Endothelial cell of umbilical vein (primary cell): ENCODE measurements at regions not wholly inside any gene's neighbourhood (a gene's known extent, or its start where the extent isn't known, plus 50 kb on each side); places are given as distances from the start of the nearest gene placed in this dataset.

Experiments
- BruUV-seq: library from RNA; stranded (reverse); fragments of 400-500 nt; replicated peaks from 2 replicates; lab custom pipeline; 2021; lab: Mats Ljungman, UMichigan
- CTCF ChIA-PET: fragments of 300-600, 350-600 bp; sonication (Branson Sonifier 250); formaldehyde crosslinking; loops from one replicate; lab custom pipeline; 2021; ENCODE audit warnings: antibody characterized with exemption, inconsistent platforms; lab: Charles Lee
- POLR2A ChIA-PET: fragments of 300-600, 350-600 bp; sonication (Branson Sonifier 250); formaldehyde crosslinking; loops from one replicate; lab custom pipeline; 2021; ENCODE audit warnings: antibody characterized with exemption, inconsistent platforms; lab: Charles Lee
- DNase-seq: peaks from one replicate; pipeline ENCODE4 v3.0.0-alpha.2; 2011; ENCODE audit warnings: low read depth, low spot score
- FAIRE-seq: peaks from 2 replicates; lab custom pipeline; 2011; peaks lifted over from hg19 to GRCh38; lab: Jason Lieb, UNC
- H2AFZ ChIP-seq: 2 replicates; pipeline ENCODE4 v1.6.0; 2012; ENCODE audit warnings: low read depth, low read length, control low read depth, inconsistent platforms
- H3K27ac ChIP-seq: 2 replicates; pipeline ENCODE4 v1.5.1; 2011; ENCODE audit warnings: low read depth, mild to moderate bottlenecking, control low read depth, low read length, moderate library complexity; ENCODE audit not compliant: insufficient read depth
- H3K27me3 ChIP-seq, 2 experiments: 2 replicates each; pipeline versions ENCODE4 v1.6.0 to v1.6.1; 2011; ENCODE audit warnings: low read length in 2 of 2, mixed read lengths in 1 of 2; ENCODE audit not compliant: control insufficient read depth in 2 of 2, insufficient read depth in 2 of 2
- H3K36me3 ChIP-seq, 2 experiments: 2 replicates in 1 of 2; 3 replicates in 1 of 2; pipeline ENCODE4 v1.5.1; 2011; ENCODE audit warnings: low read length in 2 of 2, mild to moderate bottlenecking in 1 of 2, moderate library complexity in 1 of 2; ENCODE audit not compliant: control insufficient read depth in 2 of 2, insufficient read depth in 2 of 2; ENCODE audit errors: extremely low read depth in 1 of 2
- H3K4me1 ChIP-seq: 3 replicates; pipeline ENCODE4 v1.5.1; 2011; ENCODE audit warnings: mild to moderate bottlenecking, low read length; ENCODE audit not compliant: control insufficient read depth, insufficient read depth; ENCODE audit errors: extremely low read depth
- H3K4me2 ChIP-seq: 2 replicates; pipeline ENCODE4 v1.6.1; 2011; ENCODE audit warnings: low read length, control low read depth, mixed read lengths; ENCODE audit not compliant: insufficient read depth
- H3K4me3 ChIP-seq, 3 experiments: fragments of 200-600 bp in 1 of 3; sonication (generic), shearing (Covaris generic) in 1 of 3; replicated peaks in 1 of 3; 2 replicates each; pipeline ENCODE4 v1.5.1; 2011 to 2016; ENCODE audit warnings: control low read depth in 3 of 3, low read length in 3 of 3, mild to moderate bottlenecking in 2 of 3, inconsistent platforms in 1 of 3, low read depth in 1 of 3, moderate library complexity in 1 of 3; ENCODE audit not compliant: insufficient read depth in 1 of 3
- H3K79me2 ChIP-seq: 2 replicates; pipeline ENCODE4 v1.6.0; 2012; ENCODE audit warnings: low read length, inconsistent platforms; ENCODE audit not compliant: control insufficient read depth, insufficient read depth
- H3K9ac ChIP-seq: replicated peaks from 2 replicates; pipeline ENCODE3; 2011; ENCODE audit warnings: low read length, control low read depth; ENCODE audit not compliant: insufficient read depth; ENCODE audit errors: extremely low read depth
- H3K9me1 ChIP-seq: replicated peaks from 3 replicates; pipeline ENCODE4 v1.6.0; 2011; ENCODE audit warnings: mild to moderate bottlenecking, low read length; ENCODE audit not compliant: control insufficient read depth, insufficient read depth; ENCODE audit errors: extremely low read depth
- H3K9me3 ChIP-seq: replicated peaks from 2 replicates; pipeline ENCODE4 v1.5.1; 2012; ENCODE audit warnings: low read length, inconsistent platforms; ENCODE audit not compliant: control insufficient read depth, insufficient read depth
- H4K20me1 ChIP-seq: replicated peaks from 2 replicates; pipeline ENCODE3; 2011; ENCODE audit warnings: mild to moderate bottlenecking, low read length; ENCODE audit not compliant: control insufficient read depth, insufficient read depth; ENCODE audit errors: extremely low read depth
- CTCF ChIP-seq, 2 donors: IDR thresholded peaks; 1 replicate in 1 of 2; 2 replicates in 1 of 2; pipeline ENCODE4 v1.5.1; 2011; ENCODE audit warnings: low read length in 2 of 2, mild to moderate bottlenecking in 2 of 2, moderate library complexity in 2 of 2, control low read depth in 1 of 2, inconsistent platforms in 1 of 2, low read depth in 1 of 2; ENCODE audit not compliant: insufficient read depth in 1 of 2; ENCODE audit errors: extremely low read depth in 1 of 2
- EZH2 ChIP-seq: IDR thresholded peaks from 2 replicates; pipeline ENCODE4 v1.6.1; 2012; ENCODE audit warnings: borderline replicate concordance, low read depth, mild to moderate bottlenecking, moderate library complexity, low read length, inconsistent platforms; ENCODE audit not compliant: severe bottlenecking
- FOS ChIP-seq: IDR thresholded peaks from 2 replicates; pipeline ENCODE4 v1.6.1; 2011; ENCODE audit warnings: mild to moderate bottlenecking, low read length, moderate library complexity, borderline replicate concordance; ENCODE audit not compliant: insufficient read depth
- JUN ChIP-seq: IDR thresholded peaks from 2 replicates; pipeline ENCODE4 v1.6.1; 2011; ENCODE audit warnings: borderline replicate concordance, low read depth; ENCODE audit not compliant: insufficient read length, insufficient read depth
- MAX ChIP-seq: IDR thresholded peaks from 2 replicates; pipeline ENCODE4 v1.6.1; 2011; ENCODE audit not compliant: insufficient read depth, insufficient read length
- MYC ChIP-seq: IDR thresholded peaks from one replicate; pipeline ENCODE4 v1.6.1; 2011; ENCODE audit warnings: mild to moderate bottlenecking, low read depth, low read length
- POLR2A ChIP-seq: IDR thresholded peaks from 2 replicates; pipeline ENCODE4 v1.6.1; 2012; ENCODE audit warnings: low read depth, mild to moderate bottlenecking, control low read depth, low read length
- POLR2AphosphoS5 ChIP-seq: IDR thresholded peaks from 2 replicates; pipeline ENCODE4 v1.6.1; 2012; ENCODE audit warnings: low read depth, mild to moderate bottlenecking, control low read depth, low read length, moderate library complexity; ENCODE audit not compliant: insufficient read depth
- dilution Hi-C: fragments of 300-500 bp; cut with MboI; formaldehyde crosslinking; loops from one replicate; pipeline ENCODE4 v1.15.0; 2019; ENCODE audit warnings: low sequenced_read_pairs; ENCODE audit not compliant: extremely low pct_ligation_motif_present
- intact Hi-C: fragments of 100-400 bp; cut with micrococcal nuclease; formaldehyde crosslinking; loops from one replicate; pipeline ENCODE4 v1.10.0; 2022

DNA sequence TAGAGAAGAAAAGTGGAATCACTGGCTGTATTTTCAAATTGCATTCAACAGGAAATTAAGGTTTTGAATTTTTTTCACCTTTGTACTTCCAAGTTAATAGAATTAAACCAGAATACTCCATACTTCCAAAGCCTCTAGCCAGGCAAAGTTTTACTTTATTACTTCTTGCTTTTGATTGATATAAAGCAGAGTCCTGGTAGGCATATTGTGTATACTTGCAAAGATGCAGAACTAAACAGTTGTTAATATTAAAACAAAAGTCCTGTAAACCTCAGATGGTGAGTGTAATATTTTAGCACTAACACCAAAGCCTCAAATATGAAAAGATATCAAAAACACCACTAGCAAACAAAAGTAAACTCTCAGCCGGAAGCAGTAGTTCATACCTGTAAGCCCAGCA, 107.2 kb upstream of the C2CD4B start:
- Histone ChIP-seq H3K79me2 (no peaks in the 10 kb centered on the region), H3K4me1 (no peaks in the 10 kb centered on the region), H3K36me3 (no peaks in the 10 kb centered on the region), H3K27ac (no peak overlapping the region), H3K9me1 (no peaks in the 10 kb centered on the region), H3K9me3 (peaks cover 2% of the 10 kb centered on the region), H3K4me3 (no peak overlapping the region), H2AFZ (no peak overlapping the region), H3K27me3 (no peaks in the 10 kb centered on the region), H4K20me1 (no peaks in the 10 kb centered on the region), H3K4me2 (no peak overlapping the region), H3K9ac (no peak overlapping the region)
- TF ChIP-seq POLR2A (no peak), EZH2 (no peak), JUN (no peak), FOS (no peak), MAX (no peak), CTCF (IDR thresholded peaks at IDR 0.05; ENCODE audit: extremely low read depth in 1 of 2, insufficient read depth in 1 of 2, low read depth in 1 of 2, low read length in 2 of 2) (no peak), MYC (no peak), POLR2AphosphoS5 (no peak)
- dilution Hi-C loops (no loop called here), intact Hi-C loops (no loop called here)
- CTCF ChIA-PET: no interaction called here
- POLR2A ChIA-PET: no interaction called here
- FAIRE-seq (no peak), DNase-seq (no peak)
- no TSS peak for BruUV-seq
